GM18909 (cell line): ENCODE measurements at regions not wholly inside any gene's neighbourhood (a gene's known extent, or its start where the extent isn't known, plus 50 kb on each side); places are given as distances from the start of the nearest gene placed in this dataset.
"Not testable (repeated sequence)": the region's sequence is repeated elsewhere in the genome, so short reads cannot be mapped to it uniquely, and the experiment has no call there.

Source experiments
- ATAC-seq: cut with Tn5 transposase; IDR thresholded peaks from one replicate; pipeline ENCODE4 v1.9.1; 2021; ENCODE audit warnings: mild to moderate bottlenecking; ENCODE audit not compliant: unreplicated experiment, poor library complexity

DNA sequence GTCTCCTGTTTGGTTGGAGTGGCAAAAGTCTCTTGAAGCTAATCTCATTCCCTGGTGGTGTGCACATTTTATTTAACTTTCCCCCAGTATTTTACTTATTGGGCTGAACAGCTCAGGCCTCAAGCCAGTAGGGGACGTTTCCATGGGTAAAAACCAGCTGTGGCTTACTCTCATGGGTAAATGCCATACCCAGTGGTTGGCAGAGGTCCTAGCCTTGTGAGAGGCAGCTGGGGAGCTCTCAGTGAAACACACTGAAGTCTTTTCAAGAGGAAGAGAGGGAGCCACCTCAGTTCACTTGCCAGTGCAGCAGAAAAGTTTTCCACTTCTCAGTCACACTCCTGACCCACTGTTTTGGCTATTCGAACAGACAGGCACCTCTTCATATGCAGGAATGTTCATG lies 1964.2 kb downstream of the ARAP2 start:
- no peak for ATAC-seq

GRCh38 chr4:34281826-34282225 lies 1962.5 kb downstream of the ARAP2 start:
- ATAC-seq = no peak

- no peak for ATAC-seq
These were observed 1954.8 kb downstream of the ARAP2 start for GRCh38 chr4:34289489-34289888.

GRCh38 chr4:34289962-34290361 lies 1954.4 kb downstream of the ARAP2 start:
- ATAC-seq = no peak

GRCh38 chr4:34293459-34293858 lies 1950.9 kb downstream of the ARAP2 start:
- no peak for ATAC-seq

DNA sequence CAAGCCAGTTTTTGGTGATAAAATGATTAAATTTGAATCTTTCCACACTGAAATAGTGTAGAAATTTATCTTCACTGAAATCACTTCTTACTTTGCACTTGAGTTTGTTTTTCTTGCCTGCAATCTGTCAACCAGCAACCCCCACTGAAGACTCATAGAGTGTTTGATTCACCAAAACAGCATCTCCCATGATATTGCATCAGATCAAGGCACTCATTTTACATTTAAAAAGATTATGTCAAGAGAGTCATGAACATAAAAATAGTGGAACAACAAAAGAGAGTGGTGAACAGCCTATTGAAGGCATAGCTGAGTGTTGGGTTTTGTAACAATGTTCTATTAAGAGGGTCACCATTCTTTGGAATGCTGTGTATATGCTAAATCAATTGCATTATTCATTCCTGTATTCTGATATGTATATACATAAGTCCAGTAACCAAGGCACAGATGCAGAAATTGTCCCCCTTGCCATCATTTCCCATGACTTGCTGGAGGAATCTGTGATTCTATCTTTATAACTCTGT lies 1934.9 kb downstream of the ARAP2 start:
- ATAC-seq = no peak

DNA sequence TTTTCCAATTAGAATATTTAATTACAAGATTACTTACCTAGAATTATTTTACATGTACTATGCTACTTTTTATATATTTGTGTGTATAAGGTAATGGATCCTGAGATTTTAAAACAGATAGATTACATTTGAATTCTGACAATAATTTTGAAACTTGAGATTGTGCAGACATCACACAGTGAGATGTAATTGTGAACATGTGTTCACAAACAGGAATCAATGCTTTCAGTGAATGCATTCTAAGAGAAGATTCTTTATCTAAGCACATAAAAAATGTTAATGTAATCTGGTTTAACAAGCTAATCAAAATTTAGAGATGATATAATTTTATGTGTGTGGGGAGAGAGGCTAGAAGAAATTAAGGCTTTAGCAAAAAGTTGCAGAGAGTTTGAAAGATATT lies 1925.5 kb downstream of the ARAP2 start:
- ATAC-seq = no peak

DNA sequence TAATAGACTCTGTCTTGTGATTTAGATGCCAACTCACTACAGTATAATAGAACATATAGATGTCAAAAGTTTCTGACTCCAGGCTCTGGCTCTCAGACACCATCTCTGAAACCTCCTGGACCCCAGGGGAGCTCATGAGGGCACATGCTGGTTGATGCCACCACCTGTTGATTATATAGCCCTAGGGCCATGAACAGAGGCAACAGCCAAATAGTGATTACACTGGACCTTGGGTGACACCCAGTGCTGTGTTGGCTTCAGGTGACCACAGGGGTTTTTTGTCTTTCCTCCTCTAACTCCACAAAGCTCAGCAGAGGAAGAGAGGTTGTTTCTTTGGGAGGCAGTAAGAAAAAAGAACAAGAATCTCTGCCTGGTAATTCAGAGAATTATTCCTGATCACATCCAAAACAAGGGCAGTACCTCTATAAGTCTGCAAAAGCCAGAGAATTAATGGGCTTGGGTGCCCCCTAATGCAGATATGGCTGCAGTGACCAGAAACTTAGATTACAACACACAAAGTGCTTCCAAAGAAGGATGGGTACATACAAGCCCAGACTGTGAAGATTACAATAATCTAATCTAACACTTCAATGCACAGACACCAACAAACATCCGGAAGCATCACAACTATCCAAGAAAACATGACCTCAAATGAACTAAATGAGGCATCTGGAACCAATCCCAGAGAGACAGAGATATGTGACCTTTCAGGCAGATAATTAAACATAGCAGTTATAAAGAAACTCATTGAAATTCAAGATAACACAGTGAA lies 1920.6 kb downstream of the ARAP2 start:
- ATAC-seq = no peak

DNA sequence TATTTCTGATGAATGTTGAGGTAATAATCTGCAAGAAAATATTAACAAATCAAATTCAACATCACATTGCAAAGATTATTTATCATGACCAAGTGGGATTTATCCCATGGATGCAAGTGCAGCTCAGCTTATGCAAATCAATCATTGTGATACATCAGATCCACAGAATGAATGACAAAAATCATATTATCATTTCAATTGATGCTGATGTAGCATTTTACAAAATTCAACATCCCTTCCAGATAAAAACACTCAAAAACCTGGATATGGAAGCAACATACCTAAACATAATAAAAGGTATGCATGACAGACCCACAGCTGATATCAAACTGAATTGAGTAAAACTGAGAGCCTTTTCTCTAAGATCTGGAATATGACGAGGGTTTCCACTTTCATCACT lies 1915.4 kb downstream of the ARAP2 start:
- ATAC-seq = no peak

DNA sequence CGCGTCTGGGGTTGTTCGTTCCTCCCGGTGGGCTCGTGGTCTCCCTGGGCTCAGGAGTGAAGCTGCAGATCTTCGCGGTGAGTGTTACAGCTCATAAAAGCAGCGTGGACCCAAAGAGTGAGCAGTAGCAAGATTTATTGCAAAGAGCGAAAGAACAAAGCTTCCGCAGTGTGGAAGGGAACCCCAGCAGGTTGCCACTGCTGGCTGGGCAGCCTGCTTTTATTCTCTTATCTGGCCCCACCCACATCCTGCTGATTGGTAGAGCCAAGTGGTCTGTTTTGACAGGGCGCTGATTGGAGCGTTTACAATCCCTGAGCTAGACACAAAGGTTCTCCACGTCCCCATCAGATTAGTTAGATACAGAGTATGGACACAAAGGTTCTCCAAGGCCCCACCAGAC lies 1909.2 kb downstream of the ARAP2 start:
- not testable (repeated sequence) for ATAC-seq

DNA sequence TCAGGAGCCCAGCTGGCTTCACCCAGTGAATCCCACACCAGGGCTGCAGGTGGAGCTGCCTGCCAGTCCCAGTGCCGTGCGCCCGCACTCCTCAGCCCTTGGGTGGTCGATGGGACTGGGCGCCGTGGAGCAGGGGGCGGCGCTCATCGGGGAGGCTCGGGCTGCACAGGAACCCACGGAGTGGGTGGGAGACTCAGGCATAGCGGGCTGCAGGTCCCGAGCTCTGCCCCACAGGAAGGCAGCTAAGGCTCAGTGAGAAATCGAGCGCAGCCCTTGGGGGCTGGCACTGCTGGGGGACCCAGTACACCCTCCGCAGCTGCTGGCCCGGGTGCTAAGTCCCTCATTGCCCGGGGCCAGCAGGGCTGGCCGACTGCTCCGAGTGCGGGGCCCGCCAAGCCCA lies 1908.8 kb downstream of the ARAP2 start:
- not testable (repeated sequence) for ATAC-seq

DNA sequence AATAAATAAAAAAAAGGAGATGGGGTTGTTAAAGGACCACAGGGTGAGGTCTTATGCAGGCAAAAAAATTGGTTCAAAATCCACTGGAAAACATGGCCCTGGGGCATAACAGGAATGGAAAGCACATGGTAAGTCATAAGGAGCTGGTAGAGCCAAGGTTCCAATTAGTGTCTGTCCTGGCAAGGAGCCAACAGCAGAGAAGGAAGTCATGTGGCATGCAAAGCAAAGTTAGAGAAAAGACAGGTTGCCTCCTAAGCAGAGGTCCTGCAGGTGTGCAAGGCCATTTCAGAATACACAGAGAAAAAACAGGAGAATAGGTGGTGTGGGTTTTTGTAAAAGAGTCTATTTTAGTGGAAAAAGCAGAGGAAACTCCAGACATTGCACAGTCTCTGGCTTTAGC lies 1881.7 kb downstream of the ARAP2 start:
- ATAC-seq = no peak

GRCh38 chr4:34363842-34364241 lies 1880.5 kb downstream of the ARAP2 start:
- ATAC-seq = no peak

DNA sequence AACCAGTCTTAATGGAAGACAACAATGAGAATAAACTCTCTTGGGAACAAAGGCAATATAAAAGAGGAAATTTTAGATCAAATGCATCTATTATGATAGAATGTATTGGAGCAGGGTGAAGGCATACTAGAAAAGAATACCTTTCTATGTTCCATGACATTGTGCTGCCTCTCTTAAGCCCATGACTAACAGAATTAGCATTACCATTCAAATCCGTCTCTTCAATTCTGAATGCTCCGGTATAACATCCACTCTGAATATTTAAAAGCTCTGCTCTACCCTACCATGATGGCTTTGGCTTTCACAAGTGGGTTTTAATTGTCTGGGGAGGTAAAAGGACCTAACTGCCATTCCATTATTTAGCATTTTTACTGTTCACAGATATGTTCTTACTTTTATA lies 1878.4 kb downstream of the ARAP2 start:
- no peak for ATAC-seq

DNA sequence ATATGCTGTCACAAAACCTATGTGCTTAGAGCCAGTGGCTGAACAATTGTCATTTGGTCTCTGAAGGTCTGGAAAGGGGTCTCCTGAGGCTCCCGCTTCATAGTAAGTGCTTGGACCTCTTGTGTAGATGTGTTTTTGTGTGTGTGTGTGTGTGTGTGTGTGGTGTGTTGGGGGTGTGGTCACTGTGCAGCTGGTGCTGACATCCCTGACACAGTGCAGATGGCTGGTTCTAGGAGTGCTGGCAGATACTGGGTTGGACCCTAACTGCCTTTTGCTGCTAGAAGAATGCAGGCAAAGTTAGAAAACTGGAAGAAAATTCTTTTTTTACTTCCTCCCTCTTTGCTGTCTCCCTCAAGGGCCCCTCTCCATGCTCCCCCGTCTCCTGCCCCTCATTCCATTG lies 1872.6 kb downstream of the ARAP2 start:
- no peak for ATAC-seq

DNA sequence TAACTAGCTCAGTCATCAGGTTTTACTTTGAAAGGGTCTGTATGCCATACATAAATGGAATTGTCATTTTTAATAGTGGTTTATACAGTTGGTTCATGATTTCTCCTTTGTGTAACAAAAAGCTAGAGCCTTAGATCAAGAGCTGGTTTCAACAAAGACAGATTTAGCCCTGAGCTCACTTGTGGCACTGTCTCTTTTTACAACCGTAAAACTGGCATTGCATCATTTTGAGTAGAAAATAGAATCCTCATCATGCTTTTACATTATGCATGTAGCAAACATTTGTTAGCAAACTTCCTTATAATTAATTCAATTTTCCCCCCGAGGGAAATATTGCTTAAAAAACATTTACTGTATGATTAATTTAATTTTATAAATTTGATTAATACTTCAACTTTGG lies 1871.5 kb downstream of the ARAP2 start:
- no peak for ATAC-seq

GRCh38 chr4:34373456-34373855 lies 1870.9 kb downstream of the ARAP2 start:
- ATAC-seq = no peak

DNA sequence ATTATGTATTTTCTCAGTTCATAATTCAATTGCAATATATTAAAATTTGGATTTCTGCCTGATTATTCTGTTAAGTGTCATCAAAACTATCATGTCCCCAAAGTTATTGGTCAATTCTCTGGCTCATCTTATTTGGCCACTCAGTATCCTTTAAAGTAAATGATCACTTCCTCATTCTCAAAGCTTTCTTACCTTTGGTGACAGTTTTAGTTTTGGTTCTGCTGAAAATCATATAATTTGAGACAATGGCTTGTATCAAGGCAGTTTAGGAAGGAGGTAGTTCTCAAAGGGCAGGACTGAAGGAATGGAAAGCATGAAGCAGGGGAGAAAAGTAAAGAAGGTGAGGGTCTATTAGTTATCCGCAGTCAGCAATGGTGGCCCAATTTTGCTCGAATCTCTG lies 1832.1 kb downstream of the ARAP2 start:
- ATAC-seq = no peak

- ATAC-seq = no peak
These were observed 1831.4 kb downstream of the ARAP2 start for GRCh38 chr4:34412911-34413310.

DNA sequence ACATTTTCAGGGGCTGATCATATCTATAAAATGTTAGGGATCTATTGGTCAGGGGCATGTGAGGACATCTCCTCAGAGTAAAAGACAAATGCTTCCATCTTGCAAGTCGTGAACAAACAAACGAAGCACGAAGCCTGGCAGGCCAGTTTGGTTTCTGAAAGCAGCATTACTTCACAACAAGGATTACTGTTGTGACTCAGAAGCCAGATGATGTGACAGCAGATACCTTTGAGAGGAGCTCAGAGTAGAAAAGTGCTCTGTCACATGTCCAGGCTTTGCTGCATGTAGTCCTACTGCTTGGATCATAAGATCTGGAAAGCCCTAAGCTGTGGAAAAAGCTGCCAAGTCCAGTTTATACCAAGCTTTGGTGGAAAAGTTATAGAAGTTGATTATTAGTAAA lies 1827.2 kb downstream of the ARAP2 start:
- ATAC-seq = no peak

- no peak for ATAC-seq
These were observed 1824.4 kb downstream of the ARAP2 start for GRCh38 chr4:34419871-34420270.

DNA sequence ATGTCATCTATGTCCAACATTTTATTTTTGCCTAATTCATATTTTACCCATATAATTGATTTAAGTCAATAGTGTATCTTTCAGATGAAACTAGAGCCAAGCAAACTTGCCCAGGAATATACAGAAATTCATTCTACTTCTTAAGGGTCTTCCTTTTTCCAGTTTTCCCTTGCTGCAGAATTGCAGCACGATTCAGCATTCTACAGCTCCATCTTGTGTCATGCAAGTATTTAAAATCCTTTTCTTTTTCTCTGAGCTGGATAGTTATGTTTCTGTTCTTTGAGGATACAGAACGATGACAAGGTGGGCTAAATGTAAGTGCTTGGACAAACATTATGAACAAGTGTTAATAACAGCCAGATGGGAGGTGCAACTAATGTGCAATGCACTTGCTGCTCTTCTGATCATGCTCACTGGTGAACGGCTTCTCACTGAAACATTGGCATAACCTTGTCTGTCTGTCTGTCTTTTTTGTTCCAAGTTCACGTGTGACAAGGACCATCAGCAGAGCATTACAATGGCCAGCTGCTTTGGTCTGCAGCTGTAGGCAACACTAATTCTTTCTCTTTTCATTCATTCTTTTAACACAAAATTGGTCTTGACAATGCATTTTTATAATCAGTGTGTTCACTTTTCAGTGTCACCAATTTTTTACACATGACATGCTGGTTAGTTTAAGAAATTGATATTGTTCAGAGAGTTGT lies 1821.7 kb downstream of the ARAP2 start:
- no peak for ATAC-seq
